ENCODE measurements at regions not wholly inside any gene's neighbourhood (a gene's known extent, or its start where the extent isn't known, plus 50 kb on each side); places are given as distances from the start of the nearest gene placed in this dataset.

GRCh38 chr5:117088176-117088575 lies 513.6 kb upstream of the SEMA6A start:
- no peak for TF ChIP-seq SUZ12 (IDR thresholded peaks at IDR 0.05; ENCODE audit: extremely low read depth, insufficient read depth, insufficient read length)
- TF ChIP-seq ZNF274 (IDR thresholded peaks at IDR 0.05; ENCODE audit: low read depth, low read length): no peak

All from NT2/D1 (cell line).